22Rv1 (cell line): ENCODE measurements at regions not wholly inside any gene's neighbourhood (a gene's known extent, or its start where the extent isn't known, plus 50 kb on each side); places are given as distances from the start of the nearest gene placed in this dataset.

ENCODE experiments used
- CTCF ChIP-seq: fragments of 450-650 bp; IDR thresholded peaks from 2 replicates; pipeline ENCODE4 v1.5.1; 2017; ENCODE audit warnings: mild to moderate bottlenecking
- ZFX ChIP-seq: fragments of 450-650 bp; IDR thresholded peaks from 2 replicates; pipeline ENCODE4 v1.6.1; 2017; ENCODE audit warnings: antibody characterized with exemption, borderline replicate concordance

- TF ChIP-seq CTCF (no peak), ZFX (no peak)
Measured at GRCh38 chr20:48453477-48454093, 374.2 kb downstream of the PREX1 start.
